ENCODE measurements at regions not wholly inside any gene's neighbourhood (a gene's known extent, or its start where the extent isn't known, plus 50 kb on each side); places are given as distances from the start of the nearest gene placed in this dataset.

DNA sequence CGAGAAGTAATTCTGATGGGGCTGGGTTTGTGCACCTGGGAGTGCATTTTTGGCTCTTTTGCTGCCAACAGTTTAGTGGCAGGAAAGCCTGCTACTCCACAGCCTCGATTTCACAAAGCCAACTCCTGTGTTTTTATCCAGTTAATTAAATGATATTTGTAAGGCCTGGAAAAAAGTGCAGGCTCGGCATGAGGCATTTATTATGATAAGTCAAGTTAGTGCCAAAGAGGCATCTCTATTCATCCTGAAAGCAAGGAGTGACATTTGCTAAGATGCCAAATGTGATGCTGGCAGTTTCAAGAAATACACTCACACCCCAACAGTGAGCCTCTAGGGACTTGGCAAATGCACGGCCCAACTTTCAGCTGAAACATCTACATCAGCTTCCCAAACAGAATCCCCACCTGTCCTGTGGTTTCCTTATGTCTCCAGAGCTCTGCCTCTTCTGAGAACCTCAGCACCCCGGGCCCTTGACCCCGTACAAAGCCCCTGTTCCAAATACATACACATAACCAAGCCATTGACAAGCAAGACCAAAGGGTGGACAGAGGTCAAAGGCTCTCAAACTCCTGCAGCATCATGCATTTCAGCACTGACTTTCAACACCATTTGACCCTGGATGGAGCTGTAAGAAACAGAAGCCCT, 955.1 kb upstream of the TMEM132C start:
- ATAC-seq (replicated peaks in 1 of 2) (no peak), DNase-seq (no peak)
- no peaks in the 10 kb centered on the region for H3K27me3 Mint-ChIP-seq (ENCODE audit: low read depth)
- peaks cover 0 to 2% of the 10 kb centered on the region in 2 donors for H3K36me3 Mint-ChIP-seq (ENCODE audit: insufficient read depth in 2 of 2)
- H3K27ac Mint-ChIP-seq: no peak overlapping the region
- H3K4me1 Mint-ChIP-seq (ENCODE audit: low read depth): no peaks in the 10 kb centered on the region
- peaks cover 0 to 2% of the 10 kb centered on the region in 2 donors for H3K9me3 Mint-ChIP-seq
- no peak overlapping the region for H3K4me3 Mint-ChIP-seq

DNA sequence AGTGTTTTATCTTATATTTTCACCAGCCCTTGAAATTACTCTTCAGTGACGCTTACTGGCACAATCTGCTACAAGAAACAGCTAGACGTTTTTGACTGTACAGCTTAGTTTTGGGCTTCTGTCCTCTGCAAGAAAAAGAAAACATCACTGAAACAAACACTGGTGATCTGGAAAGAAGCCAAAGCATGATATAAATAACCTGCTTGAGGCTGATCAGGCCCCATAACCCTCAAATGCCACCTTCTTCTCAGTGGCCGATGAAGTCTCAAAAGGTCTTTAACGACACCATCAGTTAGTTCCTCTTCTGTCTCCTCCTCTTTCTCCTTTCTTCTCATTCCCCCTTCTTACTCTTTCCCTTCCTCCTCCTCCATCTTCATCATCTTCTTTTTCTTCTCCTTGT, 942.3 kb upstream of the TMEM132C start:
- DNase-seq: no peak
- Mint-ChIP-seq H3K27ac (no peak overlapping the region), H3K4me3 (no peak overlapping the region), H3K4me1 (ENCODE audit: low read depth) (no peaks in the 10 kb centered on the region), H3K36me3 (ENCODE audit: insufficient read depth in 2 of 2) (no peaks in the 10 kb centered on the region), H3K27me3 (ENCODE audit: low read depth) (no peaks in the 10 kb centered on the region), H3K9me3 (peaks cover 0 to 23% of the 10 kb centered on the region in 2 donors)
- ATAC-seq (replicated peaks in 1 of 2): no peak

DNA sequence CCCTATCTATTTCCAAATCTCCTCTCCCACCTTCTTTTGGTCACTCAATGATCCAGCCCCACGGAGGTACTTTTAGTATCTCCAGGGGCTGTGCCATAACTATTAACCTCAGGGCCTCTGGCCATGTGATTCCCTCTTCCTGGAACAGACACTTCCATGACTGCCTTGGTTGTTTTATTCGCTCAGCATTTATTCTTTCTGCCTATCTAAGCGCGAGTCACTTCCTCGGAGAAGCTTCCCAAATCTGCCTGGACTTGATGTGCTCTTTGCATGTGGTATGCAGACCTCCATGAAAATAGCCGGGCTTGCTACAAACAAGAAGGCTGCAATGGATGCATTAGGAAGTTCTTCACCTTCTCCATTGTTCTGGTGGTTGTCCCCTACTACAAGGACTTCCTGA, 939.0 kb upstream of the TMEM132C start:
- H3K27ac Mint-ChIP-seq: no peak overlapping the region
- peaks cover 0 to 13% of the 10 kb centered on the region in 2 donors for H3K9me3 Mint-ChIP-seq
- no peaks in the 10 kb centered on the region for H3K27me3 Mint-ChIP-seq (ENCODE audit: low read depth)
- H3K4me3 Mint-ChIP-seq: no peak overlapping the region
- no peaks in the 10 kb centered on the region for H3K4me1 Mint-ChIP-seq (ENCODE audit: low read depth)
- no peaks in the 10 kb centered on the region for H3K36me3 Mint-ChIP-seq (ENCODE audit: insufficient read depth in 2 of 2)
- no peak for DNase-seq
- ATAC-seq (replicated peaks in 1 of 2): no peak

DNA sequence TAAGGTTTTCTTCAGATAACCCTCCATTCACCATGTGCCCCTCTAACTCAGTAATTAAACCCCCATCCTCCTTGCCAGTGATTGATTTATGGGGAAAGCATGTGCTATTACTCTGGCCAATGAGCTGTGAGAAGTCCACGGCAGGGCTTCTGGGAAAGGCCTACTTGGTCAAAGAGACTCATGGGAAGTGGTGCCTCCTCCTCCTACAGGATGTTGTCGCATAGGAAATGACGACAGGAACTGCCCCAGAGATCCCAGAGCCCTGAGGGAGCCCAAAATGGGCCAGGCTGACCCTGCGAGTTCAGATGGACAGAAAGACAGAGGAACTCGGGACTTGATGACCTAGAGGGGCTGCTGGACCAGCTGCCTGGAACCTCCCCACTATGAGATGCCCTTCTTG, 938.1 kb upstream of the TMEM132C start:
- peaks cover 0 to 13% of the 10 kb centered on the region in 2 donors for H3K9me3 Mint-ChIP-seq
- H3K4me3 Mint-ChIP-seq: no peak overlapping the region
- ATAC-seq (replicated peaks in 1 of 2) (no peak), DNase-seq (no peak)
- H3K27me3 Mint-ChIP-seq (ENCODE audit: low read depth): no peaks in the 10 kb centered on the region
- no peak overlapping the region for H3K27ac Mint-ChIP-seq
- H3K36me3 Mint-ChIP-seq (ENCODE audit: insufficient read depth in 2 of 2): no peaks in the 10 kb centered on the region
- no peaks in the 10 kb centered on the region for H3K4me1 Mint-ChIP-seq (ENCODE audit: low read depth)

DNA sequence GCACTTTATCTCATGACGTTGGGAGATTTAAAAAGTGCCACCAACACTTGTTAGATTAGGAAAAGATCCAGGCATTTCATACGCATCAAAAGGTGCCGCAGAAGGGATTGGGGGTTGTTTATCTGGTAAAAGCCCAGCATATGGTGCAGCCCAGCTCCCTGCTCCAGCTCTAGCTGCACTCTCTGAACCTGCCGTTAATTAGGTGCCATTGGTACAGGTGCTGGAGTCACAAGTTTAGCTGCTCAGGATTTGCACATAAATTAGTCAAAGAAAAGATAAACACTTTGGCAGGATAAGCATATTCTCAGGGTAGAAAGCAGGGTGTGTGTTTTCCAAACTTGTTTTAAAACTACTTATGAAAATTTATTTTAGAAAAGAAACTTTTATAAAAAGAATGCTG, 932.6 kb upstream of the TMEM132C start:
- DNase-seq: no peak
- Mint-ChIP-seq H3K27ac (no peak overlapping the region), H3K4me1 (ENCODE audit: low read depth) (no peaks in the 10 kb centered on the region), H3K4me3 (no peak overlapping the region), H3K27me3 (ENCODE audit: low read depth) (no peaks in the 10 kb centered on the region), H3K36me3 (ENCODE audit: insufficient read depth in 2 of 2) (no peaks in the 10 kb centered on the region), H3K9me3 (peaks cover 0 to 5% of the 10 kb centered on the region in 2 donors)
- ATAC-seq (replicated peaks in 1 of 2): no peak

DNA sequence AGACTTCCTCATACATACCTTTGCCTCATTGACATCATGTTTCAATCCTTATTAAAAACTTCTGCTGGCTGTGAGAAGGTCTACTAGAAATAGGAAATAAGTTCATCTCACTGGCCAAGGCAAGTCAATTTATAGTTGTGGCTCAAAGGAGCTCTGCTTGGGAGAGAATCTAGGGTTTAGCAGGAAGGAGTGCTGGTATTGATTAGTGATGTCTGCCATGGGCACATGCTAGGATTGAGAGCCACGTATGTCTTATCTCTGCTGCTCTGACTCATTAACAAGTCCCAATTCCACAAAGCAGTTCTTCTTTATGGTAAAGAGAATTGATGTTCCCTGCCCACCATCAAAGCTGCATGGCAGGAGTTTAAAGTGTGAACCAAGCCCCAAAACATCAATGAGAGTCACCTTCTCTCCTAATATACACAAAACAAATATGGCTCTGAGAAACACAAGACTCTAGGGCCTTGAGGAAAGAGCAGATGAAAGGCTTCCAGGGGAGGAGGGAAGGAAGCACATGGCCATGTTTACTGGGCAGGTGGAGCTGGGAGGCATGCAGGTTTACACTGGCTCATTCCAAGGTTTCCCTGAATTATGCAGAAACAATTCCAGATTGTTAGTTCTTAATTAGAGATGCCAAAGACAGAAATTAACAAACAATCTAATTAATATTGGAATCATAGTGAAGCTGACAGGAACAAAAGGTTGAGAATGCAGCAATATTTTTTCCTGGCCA, 931.9 kb upstream of the TMEM132C start:
- Mint-ChIP-seq H3K27ac (no peak overlapping the region), H3K9me3 (peaks cover 0 to 3% of the 10 kb centered on the region in 2 donors), H3K4me1 (ENCODE audit: low read depth) (no peaks in the 10 kb centered on the region), H3K27me3 (ENCODE audit: low read depth) (no peaks in the 10 kb centered on the region), H3K36me3 (ENCODE audit: insufficient read depth in 2 of 2) (no peaks in the 10 kb centered on the region), H3K4me3 (no peak overlapping the region)
- ATAC-seq (replicated peaks in 1 of 2) (no peak), DNase-seq (no peak)

DNA sequence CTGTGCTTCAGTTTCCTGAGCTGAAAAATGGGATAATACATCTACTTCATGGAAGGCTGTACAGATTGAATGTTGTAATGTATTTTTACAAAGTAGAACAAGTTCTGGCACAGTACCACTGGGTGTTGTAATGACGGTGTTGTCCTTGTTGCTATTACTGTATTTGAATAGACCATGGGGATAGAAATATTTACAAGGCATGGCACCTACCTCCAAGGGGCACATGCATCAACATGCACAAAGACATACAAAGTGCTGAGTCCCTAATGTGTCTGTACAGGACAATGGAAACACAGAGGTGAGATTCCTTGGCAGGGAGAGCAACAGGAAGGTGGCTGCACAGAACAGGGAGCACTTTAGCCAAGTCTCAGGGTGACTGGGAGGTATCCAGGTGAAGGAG, 930.6 kb upstream of the TMEM132C start:
- no peaks in the 10 kb centered on the region for H3K4me1 Mint-ChIP-seq (ENCODE audit: low read depth)

DNA sequence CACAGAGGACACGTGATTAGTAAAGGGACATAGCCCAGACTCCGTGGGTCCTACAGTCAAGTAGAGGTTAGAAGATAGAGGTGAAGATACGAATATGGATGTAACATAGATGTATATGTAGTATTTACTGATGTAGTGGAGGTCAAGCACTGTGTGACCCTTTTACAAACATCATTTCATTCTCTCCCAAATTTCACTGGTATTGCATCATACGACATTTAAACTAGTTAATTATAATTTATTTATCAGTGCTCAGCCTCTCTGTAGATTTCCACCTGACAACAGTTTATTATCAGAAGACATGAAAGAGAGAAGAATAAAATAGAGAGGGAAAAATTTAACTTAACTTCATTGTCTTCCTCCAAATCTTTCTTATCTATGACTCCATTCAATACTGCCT, 927.9 kb upstream of the TMEM132C start:
- Mint-ChIP-seq H3K27me3 (ENCODE audit: low read depth) (no peaks in the 10 kb centered on the region), H3K4me1 (ENCODE audit: low read depth) (no peaks in the 10 kb centered on the region), H3K4me3 (no peak overlapping the region), H3K27ac (no peak overlapping the region), H3K36me3 (ENCODE audit: insufficient read depth in 2 of 2) (no peaks in the 10 kb centered on the region), H3K9me3 (peaks cover 0 to 4% of the 10 kb centered on the region in 2 donors)
- ATAC-seq (replicated peaks in 1 of 2): no peak
- no peak for DNase-seq

More for the DNA sequence above, 930.6 kb upstream of the TMEM132C start:
- H3K4me3 Mint-ChIP-seq: no peak overlapping the region
- H3K36me3 Mint-ChIP-seq (ENCODE audit: insufficient read depth in 2 of 2): no peaks in the 10 kb centered on the region
- no peak overlapping the region for H3K27ac Mint-ChIP-seq
- no peak for ATAC-seq (replicated peaks in 1 of 2)
- no peak for DNase-seq
- peaks cover 0 to 3% of the 10 kb centered on the region in 2 donors for H3K9me3 Mint-ChIP-seq
- H3K27me3 Mint-ChIP-seq (ENCODE audit: low read depth): no peaks in the 10 kb centered on the region

DNA sequence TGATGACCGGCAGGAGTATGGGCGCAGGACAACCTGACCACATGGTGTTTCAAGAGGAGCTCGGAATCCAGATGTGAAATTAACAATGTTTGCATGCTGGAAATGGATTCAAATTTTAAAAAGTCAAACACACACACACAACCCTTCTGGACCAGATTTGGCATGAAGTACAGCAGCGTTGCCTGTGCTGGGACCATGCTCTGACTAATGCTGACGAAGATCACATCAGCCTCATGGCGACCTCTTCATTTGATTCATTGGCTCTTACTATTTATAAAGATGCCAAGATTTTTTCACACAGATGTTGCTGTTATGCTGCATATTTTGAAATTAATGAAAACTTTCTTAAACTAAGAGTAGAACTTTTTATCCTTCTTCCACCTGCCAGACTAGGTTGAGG, 926.6 kb upstream of the TMEM132C start:
- DNase-seq (no peak), ATAC-seq (replicated peaks in 1 of 2) (no peak)
- no peak overlapping the region for H3K4me3 Mint-ChIP-seq

DNA sequence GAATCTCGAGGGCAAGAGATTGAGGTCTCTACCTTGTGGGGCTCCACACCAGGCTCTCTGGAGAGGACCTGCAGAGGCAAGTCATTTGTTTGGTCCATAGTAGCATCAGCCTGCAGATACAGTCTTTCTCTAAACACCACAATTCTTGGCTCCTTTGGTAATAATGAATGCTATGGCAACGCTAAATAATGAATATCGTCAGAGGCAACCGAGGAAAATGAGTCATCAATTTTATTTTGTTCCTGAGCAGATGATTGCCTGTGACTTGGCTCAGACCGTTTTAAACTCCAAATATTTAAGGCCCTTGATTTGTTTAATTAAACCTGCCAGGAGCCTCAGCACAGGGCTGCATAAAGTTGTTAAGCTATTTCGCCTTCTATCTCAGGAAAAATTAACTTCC, 924.1 kb upstream of the TMEM132C start:
- no peak for ATAC-seq (replicated peaks in 1 of 2)
- Mint-ChIP-seq H3K36me3 (ENCODE audit: insufficient read depth in 2 of 2) (peaks cover 2 to 6% of the 10 kb centered on the region in 2 donors), H3K27ac (no peak overlapping the region), H3K27me3 (ENCODE audit: low read depth) (no peaks in the 10 kb centered on the region), H3K4me1 (ENCODE audit: low read depth) (no peaks in the 10 kb centered on the region), H3K9me3 (peaks cover 2 to 16% of the 10 kb centered on the region in 2 donors), H3K4me3 (no peak overlapping the region)
- no peak for DNase-seq

More for the DNA sequence above, 926.6 kb upstream of the TMEM132C start:
- Mint-ChIP-seq H3K27me3 (ENCODE audit: low read depth) (no peaks in the 10 kb centered on the region), H3K4me1 (ENCODE audit: low read depth) (no peaks in the 10 kb centered on the region), H3K9me3 (peaks cover 0 to 1% of the 10 kb centered on the region in 2 donors), H3K36me3 (ENCODE audit: insufficient read depth in 2 of 2) (no peaks in the 10 kb centered on the region), H3K27ac (no peak overlapping the region)

DNA sequence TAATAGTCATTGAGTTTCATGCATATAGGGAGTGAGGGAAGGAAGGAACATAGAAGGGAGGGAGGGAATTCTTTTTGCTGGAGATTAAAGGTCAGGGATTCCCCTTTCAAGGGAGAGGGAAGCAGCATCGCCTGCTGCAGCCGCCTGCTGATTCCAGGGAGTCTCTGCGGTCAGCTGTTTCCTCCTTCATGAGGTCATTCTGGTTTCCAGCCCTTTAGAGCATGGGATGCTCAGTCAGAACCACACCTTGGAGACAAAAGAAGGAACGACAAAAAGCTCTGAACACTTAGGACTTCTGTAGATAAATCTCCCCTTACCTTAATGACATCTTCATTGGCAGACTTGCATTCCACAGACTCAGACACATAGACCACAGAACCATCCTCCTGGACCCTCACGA, 923.0 kb upstream of the TMEM132C start:
- no peaks in the 10 kb centered on the region for H3K4me1 Mint-ChIP-seq (ENCODE audit: low read depth)
- DNase-seq (no peak), ATAC-seq (replicated peaks in 1 of 2) (no peak)
- no peaks in the 10 kb centered on the region for H3K27me3 Mint-ChIP-seq (ENCODE audit: low read depth)
- H3K9me3 Mint-ChIP-seq: peaks cover 2 to 16% of the 10 kb centered on the region in 2 donors
- peaks cover 2 to 6% of the 10 kb centered on the region in 2 donors for H3K36me3 Mint-ChIP-seq (ENCODE audit: insufficient read depth in 2 of 2)
- no peak overlapping the region for H3K27ac Mint-ChIP-seq
- no peak overlapping the region for H3K4me3 Mint-ChIP-seq

DNA sequence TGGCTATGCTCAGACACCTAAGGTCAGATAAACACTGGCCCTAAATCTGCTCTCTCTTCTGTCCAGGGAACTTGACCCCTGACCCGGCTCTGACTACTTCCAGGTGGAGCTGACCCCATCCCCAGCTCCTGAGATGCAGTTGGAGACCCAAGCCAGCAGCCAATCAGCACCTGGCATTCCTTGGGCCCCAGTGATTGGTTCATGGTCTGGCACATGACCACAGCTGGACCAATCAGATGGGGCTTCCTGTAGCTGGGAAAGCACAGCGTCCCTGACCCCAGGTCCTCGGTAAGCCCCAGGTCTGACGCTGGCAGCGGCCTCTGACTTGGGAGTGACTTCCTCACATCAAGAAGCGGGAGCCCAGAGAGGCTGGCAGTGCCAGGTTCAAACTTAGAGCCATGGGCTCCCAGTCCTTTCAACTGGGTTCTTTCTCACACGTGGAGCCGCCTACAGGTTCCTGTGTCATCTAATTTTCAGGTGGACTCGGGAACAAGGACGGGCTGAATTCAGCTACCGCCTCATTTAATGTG, 915.4 kb upstream of the TMEM132C start:
- no peak for DNase-seq
- ATAC-seq (replicated peaks in 1 of 2): no peak
- Mint-ChIP-seq H3K27ac (no peak overlapping the region), H3K27me3 (ENCODE audit: low read depth) (no peaks in the 10 kb centered on the region), H3K9me3 (peaks cover 6 to 15% of the 10 kb centered on the region in 2 donors), H3K4me1 (ENCODE audit: low read depth) (no peaks in the 10 kb centered on the region), H3K4me3 (no peak overlapping the region), H3K36me3 (ENCODE audit: insufficient read depth in 2 of 2) (peaks cover 2 to 3% of the 10 kb centered on the region in 2 donors)

DNA sequence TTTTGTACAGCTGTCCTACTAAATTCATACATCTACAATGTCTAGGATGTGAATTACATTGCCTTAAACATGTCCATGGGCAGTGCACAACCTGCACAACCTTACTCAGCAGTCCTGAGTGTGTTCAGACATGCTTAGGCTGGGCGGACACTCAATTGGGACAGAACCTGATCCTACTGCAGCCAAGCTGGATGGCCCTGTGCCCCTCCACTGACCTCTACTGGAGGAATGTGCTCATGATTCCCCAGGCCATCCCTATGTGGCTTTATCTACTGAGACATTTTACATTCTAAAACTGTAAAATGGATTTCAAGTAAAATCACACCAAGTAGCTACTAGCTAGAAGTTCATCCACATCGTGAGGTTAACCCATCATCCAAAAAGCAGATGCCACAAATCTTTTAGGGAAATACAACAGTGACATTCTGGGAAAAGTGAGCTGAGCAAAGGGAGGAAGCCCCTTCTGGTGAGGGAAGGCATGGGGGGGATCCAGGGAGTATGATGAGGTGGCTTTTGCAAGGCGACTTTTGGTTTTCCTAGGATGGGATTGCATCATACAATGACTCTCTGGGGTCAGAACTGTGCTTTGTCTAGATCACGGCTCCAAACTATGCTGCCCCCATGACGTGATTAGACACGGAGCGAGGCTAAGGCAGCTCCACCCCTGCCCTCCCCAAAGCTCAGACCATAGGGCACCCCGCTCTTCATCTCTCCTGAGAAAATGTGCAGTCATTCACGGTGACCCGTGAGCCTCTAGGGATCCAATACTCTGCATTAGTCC, 911.7 kb upstream of the TMEM132C start:
- no peaks in the 10 kb centered on the region for H3K27me3 Mint-ChIP-seq (ENCODE audit: low read depth)
- H3K4me1 Mint-ChIP-seq (ENCODE audit: low read depth): no peaks in the 10 kb centered on the region
- no peak overlapping the region for H3K27ac Mint-ChIP-seq
- DNase-seq: no peak
- no peak overlapping the region for H3K4me3 Mint-ChIP-seq
- peaks cover 2 to 6% of the 10 kb centered on the region in 2 donors for H3K9me3 Mint-ChIP-seq
- no peak for ATAC-seq (replicated peaks in 1 of 2)
- H3K36me3 Mint-ChIP-seq (ENCODE audit: insufficient read depth in 2 of 2): no peaks in the 10 kb centered on the region
